Embryonic facial prominence (tissue), 1 donor: ENCODE measurements at regions not wholly inside any gene's neighbourhood (a gene's known extent, or its start where the extent isn't known, plus 50 kb on each side); places are given as distances from the start of the nearest gene placed in this dataset.

Source experiments
- DNase-seq: peaks from one replicate; pipeline ENCODE4 v3.0.0-alpha.2; 2016; ENCODE audit errors: extremely low spot score

- DNase-seq = no peak
Observed at GRCh38 chr13:47337781-47338507, 441.1 kb upstream of the HTR2A start.

GRCh38 chr13:47334173-47334572 lies 437.3 kb upstream of the HTR2A start:
- no peak for DNase-seq

GRCh38 chr13:47332149-47332548 lies 435.3 kb upstream of the HTR2A start:
- no peak for DNase-seq

GRCh38 chr13:47330031-47330430 lies 433.2 kb upstream of the HTR2A start:
- no peak for DNase-seq

GRCh38 chr13:47327861-47328260 lies 431.0 kb upstream of the HTR2A start:
- DNase-seq = no peak

GRCh38 chr13:47326061-47326460 lies 429.2 kb upstream of the HTR2A start:
- DNase-seq = no peak

DNA sequence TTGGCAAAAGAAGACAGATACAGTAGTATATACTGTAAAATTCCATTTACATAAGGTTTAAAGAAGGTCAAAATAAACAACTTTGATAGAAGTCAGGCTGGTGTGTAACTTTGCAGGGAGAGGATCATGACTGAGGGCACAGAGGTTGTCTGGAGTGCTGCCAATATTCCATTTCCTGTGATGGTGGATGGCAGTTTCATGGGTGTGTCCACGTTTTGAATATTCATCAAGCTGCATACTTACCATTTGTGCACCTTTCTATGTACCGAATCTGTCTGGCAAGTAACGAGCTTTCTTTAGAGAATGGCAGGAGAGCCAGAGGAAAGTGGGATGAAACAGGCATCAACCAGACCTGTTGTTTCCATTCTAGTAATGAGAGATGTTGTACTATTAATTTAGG lies 420.5 kb upstream of the HTR2A start:
- DNase-seq = no peak

- DNase-seq = no peak
Observed at GRCh38 chr13:47310401-47310800, 413.5 kb upstream of the HTR2A start.

DNA sequence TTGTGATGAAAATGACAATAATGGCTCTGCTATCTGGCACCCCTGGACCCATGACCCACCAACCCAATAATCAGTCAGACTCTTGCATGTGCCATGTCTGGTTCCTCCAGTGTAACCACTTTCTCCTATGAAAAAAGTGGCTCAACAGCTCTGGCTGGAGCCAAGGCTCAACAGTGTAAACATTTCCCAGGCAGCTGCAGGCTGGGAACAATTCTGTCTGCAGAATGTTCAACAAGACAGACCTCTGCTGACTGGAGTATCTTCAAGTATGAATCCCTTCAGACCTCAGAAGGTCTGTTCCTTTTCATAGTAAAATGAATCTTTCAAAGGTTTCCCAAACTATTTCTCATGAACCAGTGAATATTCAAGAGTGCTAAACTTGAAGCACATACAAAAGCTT lies 410.1 kb upstream of the HTR2A start:
- DNase-seq = no peak

GRCh38 chr13:47303626-47304025 lies 406.8 kb upstream of the HTR2A start:
- no peak for DNase-seq

DNA sequence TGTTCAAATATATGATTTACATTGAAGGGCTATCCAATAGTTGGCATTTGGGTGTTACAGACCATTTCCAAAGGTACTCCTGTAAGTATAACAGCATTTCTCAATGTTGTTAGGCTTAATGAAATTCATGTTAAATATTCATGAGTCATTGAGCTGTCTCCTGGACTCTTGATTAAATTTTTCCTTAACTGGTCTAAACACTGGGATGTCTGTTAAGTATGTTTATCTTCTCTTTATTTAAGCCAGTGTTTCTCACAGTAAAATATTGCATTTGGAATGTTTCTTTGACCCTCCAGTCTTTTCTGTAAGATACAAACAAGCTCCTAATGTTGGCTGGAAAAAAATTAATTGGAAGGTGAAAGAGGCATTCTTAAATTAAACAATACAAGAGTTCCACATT lies 402.5 kb upstream of the HTR2A start:
- no peak for DNase-seq

DNA sequence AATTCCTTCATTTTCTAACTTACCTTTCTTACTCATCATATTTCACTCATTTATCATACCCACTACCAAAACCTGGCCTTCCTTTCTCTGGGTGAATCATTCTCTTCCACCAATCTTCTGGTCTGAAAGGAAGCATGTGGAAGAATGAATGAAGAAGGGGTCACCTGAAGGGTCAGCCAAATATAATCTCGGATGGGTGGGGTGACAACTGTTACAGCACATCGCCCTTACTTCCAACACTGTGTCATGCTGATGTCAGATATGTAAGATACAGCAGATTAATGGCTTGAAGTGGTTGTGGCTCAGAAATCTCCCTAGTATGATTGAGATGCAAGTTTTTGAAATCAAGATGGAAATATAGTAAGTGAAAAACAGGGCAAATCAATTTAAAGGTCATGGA lies 401.7 kb upstream of the HTR2A start:
- DNase-seq = no peak

DNA sequence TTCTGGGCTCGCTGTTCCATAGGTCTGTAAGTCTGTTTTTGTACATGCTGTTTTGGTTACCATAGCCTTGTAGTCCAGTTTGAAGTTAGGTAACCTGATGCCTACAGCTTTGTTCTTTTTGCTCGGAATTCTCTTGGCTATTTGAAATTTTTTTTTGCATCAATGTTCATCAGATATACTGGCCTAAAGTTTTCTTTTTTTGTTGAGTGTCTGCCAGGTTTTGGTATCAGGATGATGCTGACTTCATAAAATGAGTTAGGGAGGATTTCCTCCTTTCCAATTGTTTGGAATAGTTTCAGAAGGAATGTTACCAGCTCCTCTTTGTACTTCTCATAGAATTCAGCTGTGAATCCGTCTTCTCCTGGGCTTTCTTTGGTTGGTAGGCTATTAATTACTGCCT lies 397.8 kb upstream of the HTR2A start:
- no peak for DNase-seq

- no peak for DNase-seq
Observed at GRCh38 chr13:47291107-47291656, 394.3 kb upstream of the HTR2A start.

DNA sequence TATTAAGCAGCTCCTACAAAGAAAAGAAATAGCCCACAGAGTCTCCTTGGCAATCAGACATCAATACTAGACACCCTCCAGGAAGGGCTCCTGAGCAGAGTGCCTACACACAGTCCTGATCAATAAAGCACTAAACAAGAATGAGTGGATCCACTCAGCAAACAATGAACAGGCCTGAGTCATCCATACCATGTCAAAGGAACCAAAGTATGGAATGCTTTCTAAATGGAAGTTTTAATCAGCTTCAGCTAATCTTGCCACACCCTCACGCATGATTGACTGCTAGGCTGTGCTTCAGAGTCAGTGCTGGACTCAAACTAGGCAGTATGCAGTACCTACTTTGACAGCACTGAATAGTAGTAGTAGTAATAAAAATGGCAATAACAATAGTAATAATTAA lies 392.7 kb upstream of the HTR2A start:
- no peak for DNase-seq

DNA sequence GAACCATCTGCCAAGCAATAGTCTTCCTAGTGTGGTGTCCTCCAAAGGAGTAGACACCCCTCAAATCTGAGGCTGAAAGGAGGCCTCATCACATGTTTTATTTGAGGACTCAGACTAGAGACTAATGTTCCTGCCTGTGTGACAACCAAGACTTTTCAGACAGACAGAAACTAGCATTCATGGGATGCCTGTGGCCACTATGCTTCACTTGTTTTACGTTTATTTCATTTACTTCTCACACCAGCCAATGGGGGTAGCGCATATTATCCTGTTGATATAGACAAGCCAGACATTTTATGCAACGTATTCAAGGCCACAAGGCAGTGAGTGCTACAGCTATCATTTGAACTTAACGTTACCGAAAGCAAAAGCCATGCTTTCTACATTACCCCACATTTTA lies 391.7 kb upstream of the HTR2A start:
- no peak for DNase-seq

DNA sequence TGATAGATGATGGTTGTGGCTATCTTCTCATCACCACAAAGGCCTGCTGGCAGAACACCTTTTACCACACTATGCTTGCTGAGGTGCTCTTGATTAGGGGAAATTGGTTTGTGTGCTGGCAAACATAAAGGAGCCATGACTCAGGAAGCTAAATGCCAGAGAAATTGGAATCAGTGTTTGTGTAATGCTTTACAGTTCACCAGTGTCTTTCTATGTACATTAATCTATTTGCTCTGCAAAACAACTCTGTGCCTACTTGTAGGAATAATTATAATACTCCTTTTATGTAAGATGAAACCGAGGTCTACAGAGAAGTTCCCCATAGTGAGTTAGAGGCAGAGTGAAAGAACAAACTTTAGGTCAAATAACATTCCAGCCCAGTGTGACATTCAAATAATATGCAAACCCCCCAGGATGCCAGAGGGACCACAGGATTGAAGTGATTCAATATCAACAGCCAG lies 390.5 kb upstream of the HTR2A start:
- no peak for DNase-seq

- DNase-seq = no peak
Observed at GRCh38 chr13:47281991-47282390, 385.1 kb upstream of the HTR2A start.

GRCh38 chr13:47279920-47280319 lies 383.1 kb upstream of the HTR2A start:
- no peak for DNase-seq

DNA sequence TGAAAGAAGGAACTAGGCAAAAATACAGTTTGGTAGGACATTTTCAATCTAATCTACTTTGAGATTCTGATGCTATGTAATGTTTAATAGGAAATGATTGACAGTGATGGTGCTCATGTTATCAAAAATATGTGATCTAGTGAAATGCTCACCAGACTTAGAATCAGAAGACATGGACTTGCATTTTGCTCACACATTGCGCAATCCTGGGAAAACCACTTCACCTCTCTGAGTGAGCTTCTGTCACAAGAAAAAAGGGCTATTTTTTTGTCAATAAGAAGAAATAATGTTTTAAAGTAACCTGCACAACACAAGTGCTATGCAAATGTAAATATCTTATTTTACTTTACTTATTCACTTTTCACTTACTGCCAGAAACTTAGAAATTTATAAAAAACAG lies 380.9 kb upstream of the HTR2A start:
- DNase-seq = no peak

- DNase-seq = no peak
Observed at GRCh38 chr13:47268270-47268669, 371.4 kb upstream of the HTR2A start.

DNA sequence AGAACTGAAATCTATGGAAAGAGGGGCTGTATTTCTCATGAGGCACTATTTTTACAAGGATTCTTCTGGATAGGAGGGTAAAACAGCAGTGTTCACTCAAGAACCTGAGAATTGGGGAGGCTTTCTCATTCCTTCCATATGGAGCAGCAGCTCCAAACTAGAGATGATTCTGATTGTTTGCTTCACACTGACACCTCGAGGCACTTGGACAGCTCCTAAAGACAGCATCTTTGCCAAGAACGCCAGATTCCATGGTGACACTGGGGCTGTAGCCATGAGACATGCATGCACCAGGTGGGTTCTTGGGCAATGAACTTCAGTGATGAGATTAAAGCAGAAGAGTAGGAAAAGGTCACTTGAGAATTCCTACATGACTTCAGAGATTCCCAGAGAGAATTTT lies 361.5 kb upstream of the HTR2A start:
- no peak for DNase-seq

DNA sequence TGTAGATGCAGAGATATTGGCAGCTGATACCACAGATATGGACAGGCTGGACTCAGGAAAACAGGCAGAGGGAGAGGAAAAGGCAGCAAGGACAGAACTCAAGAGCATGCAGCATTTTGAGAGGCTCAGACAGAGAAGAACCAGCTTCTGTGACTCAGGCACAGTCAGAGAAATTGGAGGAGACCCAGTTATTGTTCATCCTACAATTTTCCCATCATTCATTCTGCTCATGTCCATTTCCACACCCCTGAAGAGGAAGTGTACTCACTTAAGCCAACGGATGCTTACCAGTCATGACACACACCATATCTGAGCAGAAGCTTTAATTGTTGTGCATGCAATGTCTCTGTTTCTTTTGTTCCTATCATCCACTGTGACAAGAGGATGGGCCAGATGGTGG lies 359.8 kb upstream of the HTR2A start:
- DNase-seq = no peak

DNA sequence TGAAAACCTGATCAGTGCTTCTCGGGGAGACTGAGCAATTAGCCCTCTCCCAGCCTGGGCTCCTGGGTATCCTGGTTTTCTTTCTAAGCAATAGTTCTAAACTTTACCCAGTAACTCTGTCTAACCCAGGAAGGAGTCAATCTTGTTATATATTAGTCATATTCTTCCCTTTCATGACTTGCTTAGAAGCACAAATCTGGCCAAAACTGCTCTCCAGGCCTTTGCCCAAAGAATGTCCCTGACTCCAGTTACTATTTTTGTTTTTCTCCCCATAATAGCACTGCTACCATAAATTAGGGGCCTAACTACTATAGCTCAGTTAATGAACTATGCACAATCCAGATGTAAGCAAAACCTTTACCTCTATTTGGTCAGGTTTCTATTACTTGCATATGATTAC lies 355.8 kb upstream of the HTR2A start:
- DNase-seq = no peak
